HL-60 (cell line): ENCODE measurements at regions not wholly inside any gene's neighbourhood (a gene's known extent, or its start where the extent isn't known, plus 50 kb on each side); places are given as distances from the start of the nearest gene placed in this dataset.

Source experiments
- DNase-seq, 2 experiments: peaks; one replicate each; pipeline ENCODE4 v3.0.0-alpha.2; 2010 to 2020; ENCODE audit warnings: low read depth in 1 of 2, low spot score in 1 of 2
- H3K27ac ChIP-seq: fragments of 250-450 bp; sonication (Bioruptor Pico); replicated peaks from 2 replicates; pipeline ENCODE4 v1.5.1; 2020; ENCODE audit warnings: mild to moderate bottlenecking, moderate library complexity
- H3K27me3 ChIP-seq: fragments of 250-450 bp; sonication (Bioruptor Pico); 2 replicates; pipeline ENCODE4 v1.5.1; 2021; ENCODE audit warnings: mild to moderate bottlenecking, moderate library complexity; ENCODE audit not compliant: insufficient read depth, poor library complexity, severe bottlenecking
- H3K4me3 ChIP-seq: replicated peaks from 2 replicates; pipeline ENCODE4 v1.5.1; 2011; ENCODE audit warnings: mild to moderate bottlenecking, control low read depth, low read length; ENCODE audit not compliant: insufficient read depth
- CTCF ChIP-seq: IDR thresholded peaks from one replicate; pipeline ENCODE4 v1.5.1; 2011; ENCODE audit warnings: low read length, control low read depth, inconsistent platforms; ENCODE audit not compliant: insufficient read depth
- GABPA ChIP-seq: IDR thresholded peaks from 2 replicates; pipeline ENCODE4 v1.6.1; 2012; ENCODE audit warnings: low read depth
- POLR2AphosphoS5 ChIP-seq: IDR thresholded peaks from 2 replicates; pipeline ENCODE4 v1.6.1; 2012; ENCODE audit warnings: low read depth
- REST ChIP-seq: IDR thresholded peaks from 2 replicates; pipeline ENCODE4 v1.6.1; 2012; ENCODE audit warnings: low read depth; ENCODE audit not compliant: insufficient replicate concordance
- SPI1 ChIP-seq: IDR thresholded peaks from 2 replicates; pipeline ENCODE4 v1.6.1; 2012; ENCODE audit warnings: low read depth, mild to moderate bottlenecking, borderline replicate concordance

GRCh38 chr2:217304582-217304981 is 444.7 kb upstream of the TNP1 start:
- no peak overlapping the region for H3K27ac ChIP-seq
- TF ChIP-seq CTCF: no peak
- no peak for TF ChIP-seq REST
- TF ChIP-seq POLR2AphosphoS5: no peak
- no peak for TF ChIP-seq GABPA
- no peak for TF ChIP-seq SPI1
- H3K4me3 ChIP-seq: no peak overlapping the region
- H3K27me3 ChIP-seq: no peaks in the 10 kb centered on the region
- no peak for DNase-seq

- TF ChIP-seq CTCF (no peak), REST (no peak)
- Histone ChIP-seq H3K4me3 (no peak overlapping the region), H3K27ac (no peak overlapping the region), H3K27me3 (no peaks in the 10 kb centered on the region)
- DNase-seq: no peak
These were observed 443.0 kb upstream of the TNP1 start for GRCh38 chr2:217302856-217303255.

GRCh38 chr2:217301142-217301925 is 441.5 kb upstream of the TNP1 start:
- DNase-seq: no peak
- no peaks in the 10 kb centered on the region for H3K27me3 ChIP-seq
- H3K27ac ChIP-seq: no peak overlapping the region
- TF ChIP-seq POLR2AphosphoS5: no peak
- TF ChIP-seq GABPA: no peak
- TF ChIP-seq SPI1: no peak
- TF ChIP-seq REST: no peak
- TF ChIP-seq CTCF: no peak
- H3K4me3 ChIP-seq: no peak overlapping the region
